ENCODE measurements at regions not wholly inside any gene's neighbourhood (a gene's known extent, or its start where the extent isn't known, plus 50 kb on each side); places are given as distances from the start of the nearest gene placed in this dataset.

- Histone ChIP-seq H3K27me3 (ENCODE audit: control insufficient read depth, insufficient read depth) (no peaks in the 10 kb centered on the region), H3K4me1 (ENCODE audit: control insufficient read depth, insufficient read depth, low read length) (no peaks in the 10 kb centered on the region), H3K27ac (ENCODE audit: low read length) (no peak overlapping the region), H3K9me3 (ENCODE audit: control insufficient read depth, low read length) (no peaks in the 10 kb centered on the region), H3K4me3 (ENCODE audit: low read length) (no peak overlapping the region)
- ATAC-seq (no peak), DNase-seq (no peak)
- 74% methylated on average over 1 of the region's 1 CpG for WGBS
- intact Hi-C loops (cut with DNase I), result no loop called here
Observed at GRCh38 chr5:72055636-72056035, 51.6 kb upstream of the MAP1B start.

Data from right cardiac atrium (tissue), 5 donors.